GM04503 (cell line): ENCODE measurements at regions not wholly inside any gene's neighbourhood (a gene's known extent, or its start where the extent isn't known, plus 50 kb on each side); places are given as distances from the start of the nearest gene placed in this dataset.
"Not testable (repeated sequence)": the region's sequence is repeated elsewhere in the genome, so short reads cannot be mapped to it uniquely, and the experiment has no call there.

Experiments used
- DNase-seq: peaks from one replicate; pipeline ENCODE4 v3.0.0-alpha.2; 2012; ENCODE audit warnings: low read depth

DNA sequence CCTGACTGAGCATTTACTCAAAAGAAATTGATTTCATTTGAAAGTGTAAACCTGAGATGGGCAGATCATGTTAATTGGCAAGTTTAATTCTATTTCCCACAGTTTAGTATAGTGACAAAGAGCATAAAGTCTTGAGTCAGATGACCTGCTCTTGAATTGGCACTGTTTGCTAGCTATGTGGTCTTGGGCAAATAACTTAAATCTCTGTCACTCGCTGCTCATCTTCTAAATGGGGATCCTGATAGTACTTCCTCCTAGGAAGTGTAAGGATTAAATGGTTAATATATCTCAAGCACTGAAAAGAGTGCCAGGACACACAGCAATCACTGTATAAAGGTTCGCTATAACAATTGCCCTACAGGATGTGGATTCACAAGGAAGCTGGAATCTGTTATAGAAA, 242.8 kb upstream of the JADE1 start:
- no peak for DNase-seq

DNA sequence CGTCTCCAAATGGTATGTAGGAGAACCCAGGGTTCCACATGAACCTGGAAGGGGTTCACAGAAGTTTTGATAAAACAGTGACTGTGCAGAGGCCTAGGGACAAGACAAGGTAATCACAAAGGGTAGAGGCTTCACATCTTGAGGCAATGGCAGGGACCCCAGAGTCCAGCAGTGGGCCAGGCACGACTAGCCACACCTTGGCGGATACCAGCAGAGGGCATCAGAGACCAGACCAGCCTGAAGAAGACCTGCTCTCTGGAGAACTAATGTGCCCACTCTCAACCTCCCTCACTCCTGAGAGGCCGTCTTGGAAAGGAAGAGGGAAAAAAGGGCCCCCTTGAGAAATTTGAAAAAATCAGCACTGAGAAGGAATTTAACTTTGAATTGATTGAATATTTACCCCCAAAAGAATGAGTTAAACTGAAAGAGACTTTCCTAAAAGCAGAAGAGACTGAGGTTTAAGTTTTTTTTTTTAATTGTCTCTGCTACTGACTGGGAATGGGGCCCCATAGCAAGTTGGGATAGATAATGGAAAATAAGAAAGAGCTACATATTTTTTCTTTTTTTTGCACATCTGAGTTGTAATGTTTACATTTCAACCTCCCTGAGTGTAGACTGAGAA, 243.8 kb upstream of the JADE1 start:
- no peak for DNase-seq

DNA sequence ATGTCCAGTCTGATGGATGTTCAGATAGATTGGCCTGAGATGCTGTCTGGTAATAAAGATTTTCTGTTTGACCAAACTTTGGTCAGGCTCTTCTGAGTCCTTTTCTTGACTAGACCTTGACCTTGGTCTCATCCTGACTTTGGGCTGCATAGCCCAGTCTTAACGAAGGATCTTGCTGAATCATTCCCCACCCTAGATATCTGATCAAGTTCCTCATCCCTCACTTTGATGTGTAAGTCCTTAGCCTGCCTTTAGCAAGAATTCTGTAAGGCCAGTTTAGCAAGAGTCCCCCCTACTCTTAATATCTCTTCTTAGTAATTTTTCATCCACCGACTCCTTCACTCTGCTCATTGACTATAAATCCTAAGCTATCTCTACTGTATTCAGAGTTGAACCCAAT, 244.4 kb upstream of the JADE1 start:
- DNase-seq: no peak

DNA sequence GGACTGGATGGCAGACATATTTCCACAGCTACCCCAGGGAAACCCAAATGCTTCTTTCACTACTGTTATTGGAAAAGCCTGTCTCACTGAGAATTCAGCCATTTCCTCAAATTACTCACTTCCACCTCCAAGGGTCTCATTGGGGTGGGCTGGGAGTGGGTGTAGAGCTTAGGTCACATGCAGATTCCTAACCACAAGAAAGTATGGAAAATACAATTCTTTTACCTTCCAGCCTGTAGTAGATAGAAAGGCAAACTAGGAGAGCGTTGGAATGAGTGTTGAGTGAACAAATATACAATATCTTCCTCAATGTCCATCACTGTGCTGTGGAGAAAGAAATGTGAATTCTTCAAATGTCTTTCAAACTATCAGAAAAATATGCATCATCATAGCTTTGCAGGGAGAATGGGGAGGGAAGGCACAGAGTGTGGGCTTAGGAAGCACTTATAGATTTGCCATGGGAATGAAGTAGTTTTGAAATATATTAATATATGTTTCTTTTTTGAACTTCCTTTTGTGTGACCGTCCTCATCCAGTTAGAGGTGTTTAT, 245.3 kb upstream of the JADE1 start:
- no peak for DNase-seq

DNA sequence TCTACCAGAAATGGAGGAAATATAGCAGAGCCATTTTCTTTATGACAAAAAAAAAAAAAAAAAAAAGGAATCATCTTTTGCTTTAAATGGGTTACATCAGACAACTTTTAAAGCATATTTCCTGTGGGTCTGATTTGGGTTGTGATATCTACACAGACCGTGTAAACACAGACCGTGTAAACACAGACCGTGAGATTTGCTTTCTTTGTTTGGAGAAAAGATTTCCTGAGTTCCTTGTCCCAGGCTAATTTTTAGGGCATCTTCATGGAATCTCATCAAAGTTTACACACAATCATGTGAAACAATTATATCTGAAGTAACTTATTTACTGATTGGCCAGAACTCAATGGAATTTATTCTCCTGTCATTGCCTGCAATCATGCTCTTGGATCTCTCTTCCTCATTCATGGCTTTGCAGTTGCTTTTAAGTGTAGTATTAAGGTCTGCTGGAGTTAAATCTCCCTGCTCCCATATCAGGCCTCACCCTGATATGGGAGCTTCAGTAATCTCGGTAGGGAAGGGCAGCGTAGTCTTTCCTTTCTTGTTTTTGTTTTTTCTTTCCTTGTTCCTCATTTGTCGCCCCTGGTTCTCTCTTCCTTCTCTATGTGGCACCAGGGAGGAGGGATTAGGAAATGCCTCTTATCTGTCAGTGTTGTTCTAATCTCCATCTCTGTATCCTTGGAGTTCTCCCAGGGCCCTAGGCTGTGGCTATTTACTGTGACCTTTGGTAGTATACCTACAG, 248.6 kb upstream of the JADE1 start:
- DNase-seq: no peak

DNA sequence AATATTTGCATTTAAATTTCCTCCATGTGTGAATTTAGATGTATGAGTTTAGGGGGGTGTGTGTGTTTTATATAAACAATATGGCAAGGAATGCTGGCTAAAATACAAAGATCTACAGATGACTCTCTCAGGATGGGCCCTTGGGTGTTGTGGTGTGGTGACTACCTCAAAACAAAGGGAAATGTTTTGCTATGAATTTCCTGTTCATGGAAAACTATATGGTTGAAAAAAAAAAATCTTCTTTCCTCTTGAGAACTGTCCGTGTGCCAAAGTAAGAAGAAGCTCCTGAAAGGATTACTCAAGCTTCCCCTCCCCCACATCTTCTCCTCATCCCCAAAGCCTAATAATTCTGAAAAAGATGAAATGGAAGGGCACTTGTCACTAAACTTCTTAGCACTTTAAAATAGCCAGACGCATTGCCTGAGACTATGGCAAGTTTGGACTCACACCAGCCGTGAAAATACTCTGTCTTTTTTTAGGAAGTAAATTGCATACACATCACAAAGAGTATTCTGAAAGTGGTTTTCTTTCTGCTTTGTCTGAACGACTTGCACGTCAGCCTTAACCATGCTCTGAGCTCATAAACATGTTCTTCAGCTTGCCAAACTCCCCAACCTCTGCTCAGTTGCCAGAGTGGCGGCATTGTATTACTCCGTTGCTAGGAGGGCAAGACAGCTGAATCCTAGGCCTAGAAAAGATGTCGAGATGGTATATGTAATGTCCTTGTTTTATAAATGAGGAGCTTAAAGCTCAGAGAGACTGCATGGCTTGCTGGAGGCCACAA, 250.4 kb upstream of the JADE1 start:
- DNase-seq: peak; percentile 67

DNA sequence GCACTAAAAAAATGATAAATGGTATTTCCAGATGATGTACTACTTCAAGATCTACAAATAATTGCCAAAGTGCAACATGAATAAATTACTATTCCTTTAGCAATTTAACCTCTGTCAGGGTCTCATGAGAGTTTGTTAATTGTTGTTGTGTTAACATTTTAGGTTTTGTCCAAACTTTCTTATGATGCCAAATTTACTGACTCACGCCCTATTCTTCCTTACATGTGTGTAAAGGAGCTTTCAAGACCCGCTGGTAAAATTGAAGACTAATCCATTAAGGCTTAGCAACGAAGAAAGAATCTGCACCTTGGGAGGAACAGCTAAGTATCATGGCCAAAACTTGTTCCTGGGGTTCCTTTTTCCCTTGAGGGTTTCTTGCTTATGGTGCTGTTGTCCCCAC, 252.7 kb upstream of the JADE1 start:
- DNase-seq: no peak

DNA sequence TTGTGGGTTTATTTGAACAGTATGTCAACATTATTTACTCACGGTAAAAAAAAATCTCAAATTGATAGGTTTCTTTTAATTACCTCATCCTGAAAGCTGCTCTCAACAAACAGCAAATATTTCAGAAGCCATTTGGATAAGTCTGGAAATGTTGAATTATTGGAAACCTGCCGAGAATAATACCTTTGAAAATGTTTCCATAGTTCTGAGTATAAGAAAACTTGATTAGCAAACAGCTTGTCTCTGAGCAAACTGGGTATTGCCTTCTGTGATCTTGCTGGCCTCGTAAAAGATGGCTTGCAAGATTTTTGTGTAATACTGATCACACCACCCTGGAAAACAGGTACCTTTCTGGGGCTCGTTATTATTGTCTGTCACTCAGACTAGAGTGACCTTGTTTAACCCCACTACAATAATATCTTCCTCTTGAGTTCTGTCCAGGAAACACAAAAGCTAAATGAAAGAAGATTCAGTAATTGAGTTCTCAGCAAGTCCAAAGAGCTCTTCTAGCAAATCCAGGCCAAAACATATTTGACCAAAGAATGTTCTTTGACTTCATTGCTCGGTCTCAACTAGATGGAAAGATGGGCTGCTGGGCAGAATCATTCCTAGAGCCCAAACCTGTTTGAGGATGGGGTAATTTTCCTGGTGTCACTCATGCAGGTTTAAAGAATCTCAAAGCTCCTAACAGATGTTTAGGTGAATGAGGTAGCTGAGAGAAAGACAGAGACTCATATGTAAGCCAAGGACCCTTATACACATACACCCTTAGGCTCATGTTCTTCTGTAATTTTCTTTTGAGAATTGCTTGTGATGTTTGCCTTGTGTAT, 255.6 kb upstream of the JADE1 start:
- DNase-seq: no peak

DNA sequence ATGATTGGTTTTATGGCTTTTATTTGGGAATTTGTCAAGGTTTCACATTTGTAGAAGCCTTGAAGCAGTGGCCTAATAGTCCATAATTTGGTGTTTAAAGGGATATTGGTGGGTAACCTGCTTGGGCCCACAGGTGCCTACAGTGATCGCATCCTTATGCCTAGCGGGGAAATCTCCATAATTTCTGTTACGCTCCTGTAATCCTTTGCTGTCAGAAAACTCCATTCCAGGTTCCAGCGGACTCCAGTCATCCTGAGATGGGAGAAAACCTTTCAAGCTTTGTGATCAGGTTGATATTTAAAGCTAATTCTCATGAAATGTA, 257.0 kb upstream of the JADE1 start:
- DNase-seq: no peak

DNA sequence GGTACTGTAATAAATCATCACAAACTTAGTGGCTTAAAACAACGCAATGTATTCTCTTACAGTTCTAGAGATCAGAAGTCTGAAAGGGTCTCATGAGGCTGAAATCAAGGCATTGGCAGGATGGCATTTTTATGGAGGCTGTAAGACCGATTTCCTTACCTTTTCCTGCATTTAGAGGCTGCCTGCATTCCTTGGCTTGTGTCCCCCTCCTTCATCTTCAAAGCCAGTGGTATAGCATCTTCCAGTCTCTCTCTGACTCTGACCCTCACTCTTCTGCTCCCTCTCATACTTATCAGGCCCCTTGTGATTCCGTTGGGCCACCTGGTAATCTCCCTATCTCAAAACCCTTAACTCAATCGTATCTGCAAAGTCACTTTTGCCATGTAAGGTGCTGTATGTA, 258.2 kb upstream of the JADE1 start:
- DNase-seq: no peak

DNA sequence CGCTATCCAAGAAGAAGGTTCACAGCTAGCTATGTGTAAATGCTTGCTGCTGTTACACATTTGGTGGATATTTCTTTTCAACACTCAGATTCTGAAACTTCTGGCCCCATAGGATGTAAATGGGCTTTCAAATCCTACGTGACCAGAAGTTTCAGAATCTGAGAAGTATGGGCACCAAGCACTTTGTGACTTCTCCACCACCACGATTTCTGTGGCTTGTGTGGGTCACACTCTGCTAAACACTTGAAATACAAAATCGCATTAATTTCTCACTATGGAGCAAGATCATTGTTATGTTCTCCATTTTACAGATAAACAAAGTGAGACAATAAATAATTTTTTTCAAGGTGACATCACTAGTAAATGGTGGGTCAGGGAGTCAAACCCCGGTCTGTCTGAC, 259.4 kb upstream of the JADE1 start:
- no peak for DNase-seq

DNA sequence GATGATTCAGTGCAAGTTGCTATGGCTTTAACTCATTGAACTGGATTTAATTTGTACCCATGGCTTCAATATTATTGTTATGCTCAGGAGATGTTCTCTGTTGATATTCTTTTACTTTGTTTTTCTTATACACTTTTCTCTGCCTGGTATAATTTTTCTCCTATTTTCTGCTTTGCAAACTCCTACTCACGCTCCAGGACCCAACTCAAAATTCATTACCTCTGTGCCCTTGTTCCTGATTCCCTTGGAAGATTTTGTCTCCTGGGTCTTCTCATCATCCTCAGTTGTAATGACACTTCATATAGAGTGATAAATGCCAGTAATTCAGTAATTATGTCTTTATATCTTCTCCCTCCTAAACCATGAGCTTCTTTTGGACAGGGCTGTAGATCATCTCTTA, 259.9 kb upstream of the JADE1 start:
- DNase-seq: no peak

DNA sequence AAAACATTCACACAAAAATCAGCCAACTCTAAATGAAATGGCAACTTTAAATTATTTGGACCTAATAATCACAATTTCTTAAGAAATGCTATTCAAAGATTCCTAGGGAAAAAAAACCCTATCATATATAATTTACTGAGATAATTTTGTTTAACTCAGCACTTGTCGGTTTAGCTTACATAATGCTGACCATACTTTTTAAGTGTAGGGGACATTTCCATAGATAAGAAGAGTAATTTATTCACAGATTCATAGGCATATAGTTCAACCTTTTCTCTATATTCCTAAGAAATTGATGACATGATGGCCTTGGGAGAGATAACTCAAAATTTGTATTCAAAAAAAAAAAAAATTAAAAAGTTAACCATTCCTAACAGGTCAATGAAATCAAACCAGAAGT, 260.8 kb upstream of the PGRMC2 start:
- DNase-seq: no peak

DNA sequence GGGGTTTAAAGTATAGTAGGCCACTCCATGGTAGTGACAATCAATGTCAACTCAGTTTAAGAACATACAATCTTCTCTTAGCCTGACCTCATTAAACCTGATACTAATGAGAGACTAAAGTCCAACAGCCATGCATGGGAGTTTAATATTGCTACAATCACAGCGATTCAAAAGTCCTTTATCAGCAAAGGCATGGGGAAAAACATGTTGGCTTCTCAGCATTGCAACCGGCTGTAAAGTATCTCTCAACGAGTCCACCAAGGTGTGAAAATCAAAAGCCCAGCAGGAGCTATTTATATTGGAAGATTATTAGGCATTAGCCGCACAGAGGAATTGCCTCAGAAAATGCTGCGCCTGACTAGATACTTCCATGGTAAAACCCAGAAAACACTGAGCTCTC, 256.7 kb upstream of the PGRMC2 start:
- no peak for DNase-seq

DNA sequence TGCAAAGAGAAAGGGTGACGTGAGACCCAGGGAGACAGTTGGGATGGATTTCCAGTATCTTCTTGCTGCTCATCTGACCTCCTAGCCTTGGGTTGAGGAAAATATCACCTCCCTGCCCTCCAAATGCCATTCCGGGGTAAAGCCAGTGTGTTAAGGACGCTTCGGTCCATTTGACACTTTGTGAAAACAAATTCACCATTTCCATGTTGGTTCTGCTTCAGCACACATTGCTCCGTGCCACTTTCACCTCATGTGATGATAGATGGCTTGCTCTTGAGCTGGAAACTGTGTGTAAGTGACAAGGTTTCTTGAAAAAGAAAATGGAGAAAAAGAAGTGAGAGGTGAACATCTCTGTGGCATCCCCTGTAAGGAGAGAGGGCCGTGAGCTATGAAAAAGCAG, 256.1 kb upstream of the PGRMC2 start:
- no peak for DNase-seq

DNA sequence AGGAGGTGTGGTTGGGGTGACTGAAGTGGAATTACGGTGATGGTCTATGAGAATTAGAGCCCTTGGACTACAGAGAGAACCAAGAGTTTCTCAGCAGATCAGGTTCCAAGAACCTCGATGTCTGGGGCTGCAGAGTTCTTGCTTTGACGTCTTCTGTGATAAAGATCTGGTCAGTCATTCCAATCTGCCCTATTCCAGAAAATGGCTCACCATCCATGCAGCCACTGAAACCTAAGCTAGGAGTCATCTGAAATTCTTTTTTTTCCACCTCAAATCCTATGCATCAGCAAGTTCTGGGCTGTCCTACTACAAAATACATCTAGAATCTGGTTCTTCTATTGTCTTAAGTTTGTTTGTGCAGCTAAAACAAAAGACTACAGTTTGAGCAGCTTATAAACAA, 254.4 kb upstream of the PGRMC2 start:
- no peak for DNase-seq

DNA sequence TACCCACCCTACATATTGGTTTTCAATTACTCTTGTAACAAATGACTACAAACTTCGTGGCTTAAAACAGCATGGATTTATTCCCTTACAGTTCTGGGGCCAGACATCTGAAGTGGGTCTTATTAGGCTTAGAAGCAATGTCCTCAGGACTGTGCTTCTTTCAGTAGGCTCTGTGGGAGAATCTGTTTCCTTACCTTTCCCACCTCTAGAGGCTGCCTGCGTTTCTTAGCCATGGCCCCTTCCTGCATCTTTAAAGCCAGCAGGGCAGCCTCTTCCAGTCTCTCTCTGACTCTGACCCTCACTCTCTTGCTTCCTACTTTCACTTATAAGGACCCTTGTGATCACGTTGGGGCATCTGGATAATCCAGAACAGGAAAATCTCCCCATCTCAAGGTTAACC, 252.5 kb upstream of the PGRMC2 start:
- no peak for DNase-seq

DNA sequence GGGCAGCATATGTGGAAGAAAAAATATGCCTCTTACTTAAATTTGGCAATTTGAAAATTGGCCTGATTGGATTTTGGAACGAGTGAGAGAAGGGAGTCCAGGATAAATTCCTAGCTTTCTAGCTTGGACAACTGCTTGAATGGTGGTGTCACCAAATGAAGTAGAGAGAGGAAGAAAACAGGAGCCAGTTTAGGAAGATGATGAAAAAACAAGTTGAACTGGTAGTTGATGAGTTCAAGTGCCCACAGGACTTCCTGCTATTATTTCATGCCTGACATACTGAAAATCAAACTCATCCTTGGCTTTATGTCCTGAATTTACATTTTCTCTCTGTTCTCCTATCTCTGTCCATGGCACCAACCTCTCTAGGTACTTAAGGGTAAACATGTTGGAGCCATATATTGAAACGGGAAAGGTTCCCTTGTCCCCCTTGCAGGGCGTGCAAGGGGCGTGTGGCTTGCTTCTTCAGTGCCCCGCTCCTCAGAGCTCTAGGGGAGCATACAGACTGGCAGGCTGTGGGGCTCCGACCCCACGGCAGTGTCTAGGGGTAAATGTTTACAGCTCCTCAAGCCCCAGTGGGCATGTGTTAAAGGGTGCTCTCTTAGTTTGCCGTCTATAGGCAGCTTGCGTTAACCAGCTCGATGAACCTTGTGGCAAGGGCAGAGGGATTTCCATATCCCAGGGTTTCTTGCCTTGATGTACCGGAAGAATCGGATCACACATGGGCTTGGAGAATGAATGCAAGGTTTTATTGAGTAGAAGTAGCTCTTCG, 250.7 kb upstream of the PGRMC2 start:
- DNase-seq: no peak

DNA sequence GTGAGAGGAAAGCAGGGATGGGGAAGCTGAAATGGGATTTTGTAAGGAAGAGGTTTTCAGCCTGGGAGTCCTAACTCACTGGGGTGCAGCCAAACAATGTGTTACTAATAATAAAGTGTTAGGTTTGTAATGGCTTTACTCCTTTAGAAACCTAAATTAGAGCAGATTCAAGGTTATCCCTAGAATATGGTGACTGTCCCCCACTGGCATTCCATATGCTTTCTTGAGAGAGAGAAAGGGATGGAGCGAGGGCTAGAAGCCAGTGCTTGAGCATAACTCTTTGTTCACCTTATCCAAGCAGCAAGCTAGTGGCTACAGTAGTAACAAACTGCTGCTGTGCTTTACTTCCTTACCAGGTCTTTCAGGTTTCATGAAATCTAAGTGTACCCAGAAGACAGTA, 249.1 kb upstream of the PGRMC2 start:
- no peak for DNase-seq

DNA sequence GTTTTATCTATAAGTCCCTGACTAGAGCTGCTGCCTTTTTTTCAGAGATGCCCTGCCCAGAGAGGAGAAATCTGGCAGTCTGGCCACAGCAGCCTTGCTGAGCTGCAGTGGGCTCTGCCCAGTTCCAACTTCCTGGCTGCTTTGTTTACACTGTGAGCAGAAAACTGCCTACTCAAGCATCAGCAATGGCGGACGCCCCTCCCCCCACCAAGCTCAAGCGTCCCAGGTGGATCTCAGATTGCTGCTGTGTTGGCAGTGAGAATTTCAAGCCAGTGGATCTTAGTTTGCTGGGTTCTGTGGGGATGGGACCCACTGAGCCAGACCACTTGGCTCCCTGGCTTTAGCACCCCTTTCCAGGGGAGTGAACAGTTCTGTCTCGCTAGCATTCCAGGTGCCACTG, 247.9 kb upstream of the PGRMC2 start:
- DNase-seq: not testable (repeated sequence)

DNA sequence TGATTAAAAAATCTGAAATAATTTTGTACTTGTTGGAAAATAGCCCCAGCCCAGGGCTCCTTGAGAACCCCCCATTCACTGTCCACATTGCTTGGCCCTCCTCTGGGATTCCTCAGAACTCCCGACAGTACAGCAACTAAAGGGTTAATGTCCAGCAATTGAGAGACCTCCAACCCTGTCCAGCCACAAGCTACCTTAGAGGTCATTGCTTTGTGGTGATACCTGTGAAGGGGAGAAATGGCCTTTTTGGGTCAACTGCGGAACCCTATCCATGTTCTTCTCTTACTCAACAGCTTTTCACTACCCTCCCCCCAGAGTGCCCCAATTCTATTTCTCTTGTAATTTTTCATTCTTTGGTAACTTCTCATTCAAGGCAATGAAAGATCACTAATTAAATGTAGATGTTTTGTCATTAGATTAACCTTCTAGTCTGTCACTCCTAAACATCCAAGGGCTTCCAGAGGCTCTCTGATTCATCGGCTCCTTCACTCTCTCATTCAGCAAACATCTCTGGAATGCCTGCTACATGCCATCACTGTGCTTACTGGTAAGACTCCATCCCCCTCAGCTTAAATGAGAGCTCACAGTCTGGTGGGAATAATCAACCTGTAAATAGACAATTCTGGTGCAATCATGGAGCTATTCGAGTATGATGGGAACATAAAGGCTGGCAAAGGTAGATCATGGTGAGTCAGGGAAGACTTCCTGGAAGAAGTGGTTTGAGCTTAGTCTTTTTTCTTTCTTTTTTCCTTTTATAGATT, 241.4 kb upstream of the PGRMC2 start:
- peak; percentile 98 for DNase-seq
